ENCODE measurements at regions not wholly inside any gene's neighbourhood (a gene's known extent, or its start where the extent isn't known, plus 50 kb on each side); places are given as distances from the start of the nearest gene placed in this dataset.
"Not testable (repeated sequence)": the region's sequence is repeated elsewhere in the genome, so short reads cannot be mapped to it uniquely, and the experiment has no call there.

DNA sequence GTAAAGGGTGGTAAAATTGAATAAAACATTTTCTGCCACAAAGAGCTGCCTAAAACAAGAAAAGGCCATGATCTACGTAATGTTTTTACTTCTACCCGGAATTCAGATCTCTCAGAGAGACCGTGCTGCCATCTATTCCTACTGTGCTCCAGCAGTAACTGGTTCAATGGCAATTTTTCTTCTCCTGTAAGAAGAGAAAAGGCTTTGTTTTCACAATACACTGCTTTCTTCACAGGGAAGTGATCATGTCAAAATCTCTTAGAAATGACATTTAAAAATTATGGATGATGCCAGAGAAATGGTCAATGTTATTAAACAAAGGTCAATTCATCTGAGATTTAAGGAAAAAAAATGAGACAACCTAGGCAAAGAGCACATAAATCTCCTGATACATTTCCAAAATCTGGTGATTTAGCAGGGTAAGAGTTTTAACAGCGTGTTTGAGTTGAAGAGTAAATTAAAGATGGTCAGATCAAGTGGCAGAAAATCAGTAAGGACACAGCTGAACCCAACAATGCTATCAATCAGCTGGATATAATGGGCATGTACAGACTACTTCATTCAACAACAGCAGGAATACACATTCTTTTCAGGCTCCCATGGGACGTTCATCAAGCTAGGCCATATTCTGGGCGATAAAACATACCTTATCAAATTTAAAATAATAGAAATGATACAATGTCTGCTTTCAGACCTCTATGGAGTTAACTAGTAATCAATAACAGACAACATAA is 523.1 kb downstream of the CHSY3 start:
- DNase-seq: no peak

GRCh38 chr5:130425424-130425823 is 521.2 kb downstream of the CHSY3 start:
- no peak for DNase-seq

DNA sequence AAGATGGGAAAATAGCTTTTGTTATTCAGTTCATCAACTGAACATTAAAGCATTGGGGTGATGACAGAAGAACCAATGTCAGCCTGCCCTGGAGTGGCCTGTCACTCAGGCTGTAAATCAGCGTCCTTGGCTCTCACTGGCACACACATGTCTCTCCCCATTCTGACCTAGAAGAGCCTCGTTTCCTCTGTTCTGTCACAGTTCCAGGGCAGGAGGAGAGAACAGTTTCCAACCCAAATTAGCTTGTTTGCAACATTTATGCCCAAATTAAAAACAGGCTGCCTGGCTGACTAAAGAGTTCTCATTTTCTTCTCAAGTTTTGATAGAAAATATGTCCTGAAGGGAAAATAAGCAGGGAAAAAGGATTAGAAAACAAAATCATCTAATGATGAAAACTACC is 520.1 kb downstream of the CHSY3 start:
- DNase-seq: no peak

DNA sequence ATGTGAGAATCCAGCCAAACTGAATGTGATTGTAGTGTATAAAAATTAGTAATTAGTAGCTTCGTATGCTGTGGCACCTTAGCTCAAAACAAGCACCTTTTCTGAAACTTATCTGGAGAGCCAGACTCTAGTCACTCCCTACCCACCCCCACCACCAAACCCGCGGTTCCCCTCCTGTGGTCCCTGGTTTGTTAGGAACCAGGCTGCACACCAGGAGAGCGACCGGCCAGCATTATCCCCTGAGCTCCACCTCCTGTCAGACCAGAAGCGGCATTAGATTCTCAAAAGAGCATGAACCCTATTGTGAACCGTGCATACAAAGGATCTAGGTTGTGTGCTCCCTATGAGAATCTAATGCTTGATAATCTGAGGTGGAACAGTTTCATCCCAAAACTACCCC is 498.6 kb downstream of the CHSY3 start:
- DNase-seq: no peak

GRCh38 chr5:130400091-130400490 is 495.8 kb downstream of the CHSY3 start:
- no peak for DNase-seq

- no peak for DNase-seq
Observed at GRCh38 chr5:130398825-130399224, 494.6 kb downstream of the CHSY3 start.

GRCh38 chr5:130397727-130398126 is 493.5 kb downstream of the CHSY3 start:
- DNase-seq: not testable (repeated sequence)

GRCh38 chr5:130397132-130397531 is 492.9 kb downstream of the CHSY3 start:
- DNase-seq: no peak

- DNase-seq: not testable (repeated sequence)
Observed at GRCh38 chr5:130391727-130392264, 487.5 kb downstream of the CHSY3 start.

GRCh38 chr5:130386155-130386554 is 481.9 kb downstream of the CHSY3 start:
- no peak for DNase-seq

DNA sequence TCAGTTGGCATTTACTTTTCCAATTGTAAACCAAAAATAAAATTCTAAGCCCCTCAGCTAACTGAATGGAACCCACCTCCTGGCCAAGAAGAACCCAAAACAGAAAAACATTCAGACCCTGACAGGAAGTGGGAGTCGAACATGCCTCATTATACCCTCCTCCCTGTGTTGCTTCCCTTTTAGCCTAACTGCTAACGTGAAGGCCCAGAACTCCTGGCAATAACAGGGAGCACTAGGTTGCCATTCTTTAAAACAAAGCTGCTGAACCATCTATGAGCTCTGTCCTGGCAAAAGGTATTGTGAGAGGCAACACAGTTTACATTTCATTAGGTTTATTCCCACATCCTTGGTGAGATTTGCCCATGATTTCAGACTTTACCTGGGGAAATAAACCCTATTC is 481.4 kb downstream of the CHSY3 start:
- no peak for DNase-seq

DNA sequence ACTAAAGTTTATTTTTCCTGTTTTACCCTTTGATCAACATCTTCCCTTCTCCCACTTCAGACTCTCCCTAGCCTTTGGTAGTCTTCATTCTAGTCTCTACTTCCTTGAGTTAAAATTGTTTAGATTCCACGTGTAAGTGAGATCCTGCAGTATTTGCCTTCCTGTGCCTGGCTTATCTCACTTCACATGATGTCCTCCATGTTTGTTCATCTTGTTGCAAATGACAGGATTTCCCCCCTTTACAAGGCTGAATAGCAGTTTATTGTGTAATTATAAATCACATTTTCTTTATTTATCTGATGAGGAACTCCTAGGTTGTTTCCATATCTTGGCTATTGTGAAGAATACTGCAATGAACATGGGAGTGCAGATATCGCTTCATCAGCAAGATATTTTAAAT is 461.7 kb downstream of the CHSY3 start:
- DNase-seq: no peak

DNA sequence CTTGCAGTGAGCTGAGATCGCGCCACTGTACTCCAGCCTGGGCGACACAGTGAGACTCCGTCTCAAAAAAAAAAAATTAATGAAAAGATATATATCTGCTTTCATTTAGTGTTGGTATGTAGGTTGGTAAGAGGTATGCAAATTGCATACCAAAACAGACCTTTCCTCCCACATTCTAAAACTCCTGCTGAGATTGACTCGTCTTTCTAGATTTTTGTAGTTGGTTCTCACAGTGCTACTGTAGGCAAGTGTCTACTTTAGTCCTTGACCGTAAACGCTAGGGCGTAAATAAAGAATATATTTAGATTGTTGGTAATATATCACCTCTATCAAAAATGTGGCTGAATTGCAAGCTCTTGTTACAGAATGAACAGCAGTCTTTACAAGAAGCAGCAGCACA is 445.9 kb downstream of the CHSY3 start:
- no peak for DNase-seq

DNA sequence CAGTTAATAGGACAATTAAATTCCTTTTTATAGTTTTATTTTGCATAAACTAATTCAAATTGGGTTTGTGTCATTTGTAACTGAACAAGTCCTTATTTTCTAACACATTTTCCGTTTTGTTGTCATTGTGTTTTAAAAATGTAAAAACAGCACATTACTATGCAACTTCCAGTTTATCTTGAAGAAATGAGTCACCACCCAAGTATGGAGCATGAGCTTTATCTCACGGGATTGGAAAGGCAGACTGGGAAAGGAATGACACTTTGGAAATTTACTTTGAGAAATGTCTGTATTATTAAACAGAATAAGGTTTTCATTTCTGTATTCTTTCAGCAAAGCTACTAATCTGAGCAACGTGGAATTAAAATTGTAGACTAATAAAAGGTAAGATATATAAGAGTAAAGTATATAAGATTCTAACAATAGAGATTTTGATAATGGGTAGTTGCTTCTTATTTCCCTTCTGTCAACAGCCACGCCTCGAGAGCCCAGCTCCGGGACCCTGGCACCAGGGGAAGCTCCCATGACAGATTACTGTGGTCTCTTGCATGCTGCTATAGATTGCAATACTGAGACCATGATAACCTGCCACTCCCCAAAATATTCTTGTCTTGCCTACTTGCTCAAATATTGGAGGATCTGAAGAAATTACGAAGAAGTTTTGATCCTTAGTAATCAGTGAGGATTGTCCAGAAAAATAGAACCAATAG is 433.1 kb downstream of the CHSY3 start:
- no peak for DNase-seq

GRCh38 chr5:130335117-130335516 is 430.9 kb downstream of the CHSY3 start:
- no peak for DNase-seq

DNA sequence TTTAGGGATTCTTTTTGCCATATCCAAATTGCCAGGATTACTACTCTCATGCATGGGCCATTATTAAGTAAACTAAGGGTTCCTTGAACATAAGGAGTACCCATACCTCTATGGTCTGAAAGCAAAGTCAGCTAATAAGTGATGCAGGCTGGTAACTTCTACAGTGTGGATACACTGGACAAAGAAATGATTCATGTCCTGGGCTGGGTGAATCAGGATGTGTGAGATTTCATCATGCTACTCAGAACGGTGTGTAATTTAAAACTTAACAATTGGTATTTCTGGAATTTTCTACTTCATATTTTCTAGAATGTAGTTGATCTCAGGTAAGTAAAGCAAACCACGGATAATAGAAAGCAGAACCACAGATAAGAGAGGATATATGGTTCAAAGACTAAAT is 428.8 kb downstream of the CHSY3 start:
- DNase-seq: no peak

DNA sequence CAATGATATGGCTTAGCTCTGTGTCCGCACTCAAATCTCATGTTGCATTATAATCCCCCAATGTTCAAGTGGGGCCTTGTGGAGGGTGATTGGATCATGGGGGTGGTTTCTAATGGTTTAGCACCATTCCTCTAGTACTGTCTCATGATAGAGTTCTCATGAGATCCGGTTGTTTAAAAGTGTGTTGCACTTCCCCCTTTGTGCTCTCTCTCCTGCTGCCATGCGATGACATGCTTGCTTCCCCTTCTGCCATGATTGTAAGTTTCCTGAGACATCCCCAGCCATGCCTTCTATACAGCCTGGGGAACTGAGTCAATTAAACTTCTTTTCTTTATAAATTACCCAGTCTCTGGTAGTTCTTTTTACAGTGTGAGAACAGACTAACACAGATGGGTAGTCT is 427.1 kb downstream of the CHSY3 start:
- DNase-seq: no peak

GRCh38 chr5:130324953-130325671 is 420.8 kb downstream of the CHSY3 start:
- DNase-seq: no peak

DNA sequence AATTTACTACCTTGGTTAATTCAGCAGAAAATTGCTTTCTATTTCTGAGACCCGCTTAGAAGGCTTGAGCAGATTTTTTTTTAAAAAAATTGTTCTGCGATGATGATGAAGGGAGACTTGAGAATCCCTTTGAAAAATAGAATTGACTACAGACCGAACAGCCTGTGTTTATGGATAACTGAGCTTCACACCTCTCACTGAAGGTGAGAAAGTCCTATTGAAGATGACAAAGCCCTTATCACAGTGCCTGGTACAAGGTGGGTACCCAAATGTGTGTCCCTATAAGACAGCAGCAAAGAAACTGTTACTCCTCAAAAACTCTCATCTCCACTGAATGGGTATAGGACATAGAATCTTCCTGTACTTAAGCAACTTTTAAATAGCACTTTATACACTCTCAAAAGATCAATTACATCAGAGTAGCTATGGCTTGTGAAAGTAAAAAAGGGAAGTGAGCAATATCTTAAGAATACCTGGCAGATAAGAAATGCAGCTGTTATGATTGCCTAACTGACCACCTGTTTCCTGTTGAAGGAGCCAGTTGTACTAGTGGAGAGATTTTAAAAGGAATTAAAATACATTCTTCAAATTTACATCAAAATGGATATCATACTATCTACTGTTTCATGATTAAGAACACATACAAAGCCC is 419.7 kb downstream of the CHSY3 start:
- no peak for DNase-seq

GRCh38 chr5:130321931-130322330 is 417.7 kb downstream of the CHSY3 start:
- DNase-seq: no peak

GRCh38 chr5:130316971-130317680 is 412.9 kb downstream of the CHSY3 start:
- no peak for DNase-seq

DNA sequence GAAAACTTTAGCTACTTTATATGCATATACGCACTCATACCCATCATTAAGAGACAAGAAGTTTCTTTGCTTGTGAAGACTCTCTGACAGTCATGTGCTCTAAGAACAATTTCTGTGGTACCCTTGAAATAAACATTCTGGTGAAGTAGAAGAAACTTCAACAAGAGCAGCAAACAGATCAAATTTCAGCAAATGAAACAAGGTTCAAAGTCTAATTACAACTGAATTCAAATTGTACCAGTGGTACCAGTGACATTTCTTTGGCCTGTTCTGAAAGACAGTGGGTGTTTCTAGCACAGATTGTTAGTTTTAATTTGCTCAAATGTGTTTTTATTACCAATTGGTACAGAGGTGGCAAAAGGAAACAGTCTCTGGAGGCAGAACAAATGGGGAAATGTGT is 391.0 kb downstream of the CHSY3 start:
- no peak for DNase-seq

GRCh38 chr5:130294798-130295197 is 390.5 kb downstream of the CHSY3 start:
- not testable (repeated sequence) for DNase-seq
